K562 (cell line): ENCODE measurements at regions not wholly inside any gene's neighbourhood (a gene's known extent, or its start where the extent isn't known, plus 50 kb on each side); places are given as distances from the start of the nearest gene placed in this dataset.

Experiments
- ASH1L ChIP-seq: fragments of 450-650 bp; IDR thresholded peaks from 2 replicates; pipeline ENCODE4 v1.6.1; 2018; ENCODE audit warnings: borderline replicate concordance, mild to moderate bottlenecking, low read depth; ENCODE audit not compliant: partially characterized antibody
- ATF2 ChIP-seq: sonication (generic); formaldehyde crosslinking; IDR thresholded peaks from 2 replicates; pipeline ENCODE4 v1.8.1; 2022; ENCODE audit warnings: missing genetic modification reagents
- COPS2 ChIP-seq: fragments of 450-650 bp; conservative IDR thresholded peaks from 2 replicates; pipeline ENCODE4 v1.6.1; 2016; ENCODE audit warnings: mild to moderate bottlenecking, moderate library complexity
- GATA2 ChIP-seq: sonication (generic); formaldehyde crosslinking; IDR thresholded peaks from 2 replicates; pipeline ENCODE4 v1.4.0; 2020; ENCODE audit warnings: mild to moderate bottlenecking, missing genetic modification reagents
- HMBOX1 ChIP-seq: sonication (generic); IDR thresholded peaks from 2 replicates; pipeline ENCODE4 v1.6.1; 2016
- NCOA1 ChIP-seq: fragments of 450-650 bp; IDR thresholded peaks from 2 replicates; pipeline ENCODE4 v1.6.1; 2016; ENCODE audit warnings: low read depth
- SFPQ ChIP-seq: fragments of 200-400 bp; formaldehyde crosslinking; IDR thresholded peaks from 2 replicates; pipeline ENCODE4 v1.6.1; 2017; ENCODE audit warnings: mild to moderate bottlenecking, low read depth, low read length, moderate library complexity
- ZNF282 ChIP-seq: sonication (generic); formaldehyde crosslinking; IDR thresholded peaks from 2 replicates; pipeline ENCODE4 v1.8.1; 2023; ENCODE audit warnings: missing genetic modification reagents
- ZNF444 ChIP-seq: fragments of 250-450 bp; sonication (Bioruptor Pico); IDR thresholded peaks from 2 replicates; pipeline ENCODE4 v1.4.0; 2020; ENCODE audit warnings: mild to moderate bottlenecking, moderate library complexity

GRCh38 chr1:178574345-178574744 lies 61.4 kb downstream of the TEX35 start (continued):
- TF ChIP-seq HMBOX1 (no peak), NCOA1 (no peak), ZNF444 (CRISPR knock-in tag) (no peak), COPS2 (no peak), ASH1L (no peak), ATF2 (CRISPR knock-in tag) (no peak), GATA2 (CRISPR knock-in tag) (no peak), ZNF282 (CRISPR knock-in tag) (no peak), SFPQ (no peak)
